HepG2 (cell line): ENCODE measurements at regions not wholly inside any gene's neighbourhood (a gene's known extent, or its start where the extent isn't known, plus 50 kb on each side); places are given as distances from the start of the nearest gene placed in this dataset.

ENCODE experiments used
- ATAC-seq: fragments of 200-7000 bp; cut with Tn5 transposase; 3 replicates; pipeline ENCODE4 v1.9.1; 2020; ENCODE audit warnings: mild to moderate bottlenecking, moderate library complexity
- BruUV-seq: library from RNA; stranded (reverse); fragments of 400-500 nt; replicated peaks from 2 replicates; lab custom pipeline; 2021; lab: Mats Ljungman, UMichigan
- CTCF ChIA-PET: fragments of 300-600 bp; formaldehyde crosslinking; extraction: SDS; loops from one replicate; lab custom pipeline; 2021; ENCODE audit warnings: low total read pairs, inconsistent platforms, low intra/inter-chr PET ratio; lab: Yijun Ruan, JAX
- POLR2A ChIA-PET: fragments of 350-600 bp; sonication (Branson Sonifier 250); formaldehyde crosslinking; loops from one replicate; lab custom pipeline; 2020; ENCODE audit warnings: antibody characterized with exemption, inconsistent platforms; lab: Yijun Ruan, JAX
- DNase-seq: peaks from one replicate; pipeline ENCODE4 v3.0.0-alpha.2; 2015; ENCODE audit warnings: low spot score
- FAIRE-seq: peaks from 3 replicates; lab custom pipeline; 2011; peaks lifted over from hg19 to GRCh38; lab: Jason Lieb, UNC
- H2AFZ ChIP-seq: one replicate; pipeline ENCODE4 v1.6.1; 2011; ENCODE audit warnings: low read length, inconsistent platforms
- H3K27ac ChIP-seq: fragments of 300-600 bp; 3 replicates; pipeline ENCODE4 v1.8.0; 2011; ENCODE audit warnings: mixed run types, mild to moderate bottlenecking, mixed read lengths, low read length, inconsistent platforms; ENCODE audit not compliant: insufficient read depth; ENCODE audit errors: extremely low read length
- H3K27me3 ChIP-seq, 2 experiments: fragments of 200-600 bp in 1 of 2; 2 replicates in 1 of 2; 3 replicates in 1 of 2; pipeline versions ENCODE4 v1.6.0 to v1.8.0; 2011; ENCODE audit warnings: low read length in 2 of 2, mild to moderate bottlenecking in 2 of 2, moderate library complexity in 2 of 2, inconsistent platforms in 1 of 2; ENCODE audit not compliant: insufficient read depth in 2 of 2, control insufficient read depth in 1 of 2
- H3K36me3 ChIP-seq, 2 experiments: fragments of 200-600 bp in 1 of 2; replicated peaks in 1 of 2; 2 replicates in 1 of 2; 3 replicates in 1 of 2; pipeline versions ENCODE4 v1.5.1 to v1.8.0; 2011; ENCODE audit warnings: low read length in 2 of 2, inconsistent platforms in 1 of 2; ENCODE audit not compliant: insufficient read depth in 2 of 2, control insufficient read depth in 1 of 2
- H3K4me1 ChIP-seq: 2 replicates; pipeline ENCODE4 v1.5.1; 2012; ENCODE audit warnings: low read length, inconsistent platforms; ENCODE audit not compliant: insufficient read depth
- H3K4me2 ChIP-seq: 2 replicates; pipeline ENCODE4 v1.6.0; 2011; ENCODE audit warnings: low read depth, low read length, inconsistent platforms
- H3K4me3 ChIP-seq, 3 experiments: fragments of 200-600 bp in 1 of 3; sonication (generic), shearing (Covaris generic) in 1 of 3; replicated peaks in 1 of 3; 2 replicates each; pipeline ENCODE4 v1.5.1; 2011 to 2016; ENCODE audit warnings: low read length in 3 of 3, inconsistent platforms in 2 of 3, low read depth in 2 of 3, mild to moderate bottlenecking in 2 of 3, control low read depth in 1 of 3, mixed read lengths in 1 of 3; ENCODE audit not compliant: insufficient read depth in 1 of 3
- H3K79me2 ChIP-seq: one replicate; pipeline ENCODE4 v1.6.1; 2011; ENCODE audit warnings: low read length, inconsistent platforms; ENCODE audit not compliant: insufficient read depth
- H3K9ac ChIP-seq: 2 replicates; pipeline ENCODE4 v1.6.0; 2011; ENCODE audit warnings: mild to moderate bottlenecking, low read depth, low read length, inconsistent platforms; ENCODE audit not compliant: insufficient read depth
- H3K9me3 ChIP-seq: 2 replicates; pipeline ENCODE4 v1.5.1; 2012; ENCODE audit warnings: mild to moderate bottlenecking, low read length
- H4K20me1 ChIP-seq: 2 replicates; pipeline ENCODE4 v1.6.0; 2011; ENCODE audit warnings: inconsistent platforms, mild to moderate bottlenecking, low read length, moderate library complexity; ENCODE audit not compliant: insufficient read depth
- AGO2 ChIP-seq: fragments of 200-400 bp; formaldehyde crosslinking; optimal IDR thresholded peaks from 2 replicates; pipeline ENCODE3; 2017; ENCODE audit warnings: mild to moderate bottlenecking, low read depth, low read length, moderate library complexity
- POGK ChIP-seq: sonication (generic); formaldehyde crosslinking; conservative IDR thresholded peaks from 2 replicates; pipeline ENCODE4 v1.8.0; 2022; ENCODE audit warnings: mild to moderate bottlenecking, moderate library complexity, missing genetic modification reagents
- RBM39 ChIP-seq: fragments of 200-400 bp; formaldehyde crosslinking; IDR thresholded peaks from one replicate; pipeline ENCODE4 v1.6.1; 2018; ENCODE audit warnings: antibody characterized with exemption, mild to moderate bottlenecking, low read depth, low read length; ENCODE audit not compliant: poor library complexity, severe bottlenecking
- SP5 ChIP-seq: IDR thresholded peaks from 2 replicates; pipeline ENCODE4 v1.6.1; 2016; ENCODE audit warnings: low read depth, borderline replicate concordance
- STAT6 ChIP-seq: sonication (generic); formaldehyde crosslinking; IDR thresholded peaks from 2 replicates; pipeline ENCODE4 v1.4.0; 2020; ENCODE audit warnings: missing genetic modification reagents, mild to moderate bottlenecking, borderline replicate concordance
- ZMAT3 ChIP-seq: sonication (generic); formaldehyde crosslinking; conservative IDR thresholded peaks from 2 replicates; pipeline ENCODE4 v1.7.0; 2021; ENCODE audit warnings: missing genetic modification reagents
- WGBS: methylation state at CpG from one replicate; pipeline ENCODE4 v1.1.6; 2017; ENCODE audit warnings: low lambda C conversion rate; 5-methylcytosine and 5-hydroxymethylcytosine counted together
- in situ Hi-C: cut with HindIII; loops from 2 replicates; pipeline ENCODE4 v1.10.0; 2017; ENCODE audit warnings: low pct_unique_long_range_greater_than_20kb; ENCODE audit not compliant: extremely low pct_ligation_motif_present
- intact Hi-C: fragments of 100-400 bp; cut with micrococcal nuclease; formaldehyde crosslinking; loops from one replicate; pipeline ENCODE4 v1.10.0; 2022; ENCODE audit not compliant: unreplicated experiment
- TF ChIP-seq, protein P1 (sequence below): sonication (generic); formaldehyde crosslinking; IDR thresholded peaks from 2 replicates; pipeline ENCODE4 v1.4.0; 2020; ENCODE audit warnings: missing genetic modification reagents
- TF ChIP-seq, protein P2 (sequence below), 2 experiments: fragments of 450-650 bp in 1 of 2; sonication (generic) in 1 of 2; formaldehyde crosslinking in 1 of 2; IDR thresholded peaks; 2 replicates each; pipeline versions ENCODE4 v1.6.1 to v1.8.0; 2016 to 2022; ENCODE audit warnings: antibody characterized with exemption in 1 of 2, mild to moderate bottlenecking in 1 of 2, missing genetic modification reagents in 1 of 2

- H3K9ac ChIP-seq = no peak overlapping the region
- no peak overlapping the region for H2AFZ ChIP-seq
- H4K20me1 ChIP-seq = no peaks in the 10 kb centered on the region
- H3K36me3 ChIP-seq = no peaks in the 10 kb centered on the region
- no peaks in the 10 kb centered on the region for H3K4me1 ChIP-seq
- in situ Hi-C loops (no loop called here), intact Hi-C loops (no loop called here)
- no peak for DNase-seq
- H3K9me3 ChIP-seq = peaks cover 59% of the 10 kb centered on the region
- POLR2A ChIA-PET = no interaction called here
- H3K79me2 ChIP-seq = no peaks in the 10 kb centered on the region
- no peak for FAIRE-seq
- ATAC-seq = no peak
- H3K4me3 ChIP-seq = no peak overlapping the region
- no peaks in the 10 kb centered on the region for H3K27me3 ChIP-seq
- H3K27ac ChIP-seq = no peak overlapping the region
- CTCF ChIA-PET = no interaction called here
- no peak overlapping the region for H3K4me2 ChIP-seq
- 27% methylated on average over 3 of the region's 3 CpGs for WGBS
- BruUV-seq = no TSS peak
- TF ChIP-seq AGO2 (no peak), STAT6 (CRISPR knock-in tag) (no peak), POGK (no peak), ZMAT3 (CRISPR knock-in tag) (no peak), SP5 (CRISPR knock-in tag) (no peak), RBM39 (no peak)
- TF ChIP-seq, protein P1, sequence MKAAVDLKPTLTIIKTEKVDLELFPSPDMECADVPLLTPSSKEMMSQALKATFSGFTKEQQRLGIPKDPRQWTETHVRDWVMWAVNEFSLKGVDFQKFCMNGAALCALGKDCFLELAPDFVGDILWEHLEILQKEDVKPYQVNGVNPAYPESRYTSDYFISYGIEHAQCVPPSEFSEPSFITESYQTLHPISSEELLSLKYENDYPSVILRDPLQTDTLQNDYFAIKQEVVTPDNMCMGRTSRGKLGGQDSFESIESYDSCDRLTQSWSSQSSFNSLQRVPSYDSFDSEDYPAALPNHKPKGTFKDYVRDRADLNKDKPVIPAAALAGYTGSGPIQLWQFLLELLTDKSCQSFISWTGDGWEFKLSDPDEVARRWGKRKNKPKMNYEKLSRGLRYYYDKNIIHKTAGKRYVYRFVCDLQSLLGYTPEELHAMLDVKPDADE (CRISPR knock-in tag) = no peak
- TF ChIP-seq, protein P2, sequence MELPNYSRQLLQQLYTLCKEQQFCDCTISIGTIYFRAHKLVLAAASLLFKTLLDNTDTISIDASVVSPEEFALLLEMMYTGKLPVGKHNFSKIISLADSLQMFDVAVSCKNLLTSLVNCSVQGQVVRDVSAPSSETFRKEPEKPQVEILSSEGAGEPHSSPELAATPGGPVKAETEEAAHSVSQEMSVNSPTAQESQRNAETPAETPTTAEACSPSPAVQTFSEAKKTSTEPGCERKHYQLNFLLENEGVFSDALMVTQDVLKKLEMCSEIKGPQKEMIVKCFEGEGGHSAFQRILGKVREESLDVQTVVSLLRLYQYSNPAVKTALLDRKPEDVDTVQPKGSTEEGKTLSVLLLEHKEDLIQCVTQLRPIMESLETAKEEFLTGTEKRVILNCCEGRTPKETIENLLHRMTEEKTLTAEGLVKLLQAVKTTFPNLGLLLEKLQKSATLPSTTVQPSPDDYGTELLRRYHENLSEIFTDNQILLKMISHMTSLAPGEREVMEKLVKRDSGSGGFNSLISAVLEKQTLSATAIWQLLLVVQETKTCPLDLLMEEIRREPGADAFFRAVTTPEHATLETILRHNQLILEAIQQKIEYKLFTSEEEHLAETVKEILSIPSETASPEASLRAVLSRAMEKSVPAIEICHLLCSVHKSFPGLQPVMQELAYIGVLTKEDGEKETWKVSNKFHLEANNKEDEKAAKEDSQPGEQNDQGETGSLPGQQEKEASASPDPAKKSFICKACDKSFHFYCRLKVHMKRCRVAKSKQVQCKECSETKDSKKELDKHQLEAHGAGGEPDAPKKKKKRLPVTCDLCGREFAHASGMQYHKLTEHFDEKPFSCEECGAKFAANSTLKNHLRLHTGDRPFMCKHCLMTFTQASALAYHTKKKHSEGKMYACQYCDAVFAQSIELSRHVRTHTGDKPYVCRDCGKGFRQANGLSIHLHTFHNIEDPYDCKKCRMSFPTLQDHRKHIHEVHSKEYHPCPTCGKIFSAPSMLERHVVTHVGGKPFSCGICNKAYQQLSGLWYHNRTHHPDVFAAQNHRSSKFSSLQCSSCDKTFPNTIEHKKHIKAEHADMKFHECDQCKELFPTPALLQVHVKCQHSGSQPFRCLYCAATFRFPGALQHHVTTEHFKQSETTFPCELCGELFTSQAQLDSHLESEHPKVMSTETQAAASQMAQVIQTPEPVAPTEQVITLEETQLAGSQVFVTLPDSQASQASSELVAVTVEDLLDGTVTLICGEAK (IDR thresholded peaks at IDR 0.05) = no peak
- TF ChIP-seq, protein P2 (CRISPR knock-in tag; IDR thresholded peaks at IDR 0.05) = no peak
Observed at GRCh38 chr13:107928762-107929161, 286.6 kb downstream of the LIG4 start.
